ENCODE measurements at regions not wholly inside any gene's neighbourhood (a gene's known extent, or its start where the extent isn't known, plus 50 kb on each side); places are given as distances from the start of the nearest gene placed in this dataset.

- no peak for DNase-seq
- WGBS, 2 donors, result 78 to 85% methylated on average over 2 of the region's 2 CpGs
- TF ChIP-seq, protein P1, sequence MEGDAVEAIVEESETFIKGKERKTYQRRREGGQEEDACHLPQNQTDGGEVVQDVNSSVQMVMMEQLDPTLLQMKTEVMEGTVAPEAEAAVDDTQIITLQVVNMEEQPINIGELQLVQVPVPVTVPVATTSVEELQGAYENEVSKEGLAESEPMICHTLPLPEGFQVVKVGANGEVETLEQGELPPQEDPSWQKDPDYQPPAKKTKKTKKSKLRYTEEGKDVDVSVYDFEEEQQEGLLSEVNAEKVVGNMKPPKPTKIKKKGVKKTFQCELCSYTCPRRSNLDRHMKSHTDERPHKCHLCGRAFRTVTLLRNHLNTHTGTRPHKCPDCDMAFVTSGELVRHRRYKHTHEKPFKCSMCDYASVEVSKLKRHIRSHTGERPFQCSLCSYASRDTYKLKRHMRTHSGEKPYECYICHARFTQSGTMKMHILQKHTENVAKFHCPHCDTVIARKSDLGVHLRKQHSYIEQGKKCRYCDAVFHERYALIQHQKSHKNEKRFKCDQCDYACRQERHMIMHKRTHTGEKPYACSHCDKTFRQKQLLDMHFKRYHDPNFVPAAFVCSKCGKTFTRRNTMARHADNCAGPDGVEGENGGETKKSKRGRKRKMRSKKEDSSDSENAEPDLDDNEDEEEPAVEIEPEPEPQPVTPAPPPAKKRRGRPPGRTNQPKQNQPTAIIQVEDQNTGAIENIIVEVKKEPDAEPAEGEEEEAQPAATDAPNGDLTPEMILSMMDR (IDR thresholded peaks at IDR 0.05), result no peak
- no peak for TF ChIP-seq POLR2A (IDR thresholded peaks at IDR 0.05)
These were observed 152.3 kb downstream of the ATXN7L3B start for GRCh38 chr12:74689929-74690328.

DNA sequence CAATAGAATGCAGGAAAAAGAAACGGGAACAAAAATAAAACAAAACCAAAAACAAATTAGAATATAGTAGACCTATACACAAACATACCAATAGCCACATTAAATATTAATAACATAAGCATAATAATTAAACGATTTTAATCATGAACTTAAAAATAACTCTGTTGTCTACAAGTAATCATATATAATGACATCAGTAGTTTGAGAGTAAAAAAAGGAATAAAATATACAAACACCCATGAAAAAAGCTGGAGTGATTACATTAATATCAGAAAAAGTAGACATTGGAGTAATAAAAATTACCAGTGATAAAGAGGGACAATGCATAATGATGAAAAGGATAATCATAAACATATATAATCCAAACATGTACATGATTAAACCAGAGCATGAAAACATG, 181.8 kb downstream of the ATXN7L3B start:
- Histone ChIP-seq H3K9me3 (no peaks in the 10 kb centered on the region), H3K27ac (no peak overlapping the region), H3K27me3 (no peaks in the 10 kb centered on the region), H3K4me3 (no peak overlapping the region), H3K36me3 (ENCODE audit: low read depth, missing control alignments) (no peaks in the 10 kb centered on the region), H3K4me1 (no peaks in the 10 kb centered on the region)
- DNase-seq, result no peak
- WGBS, 2 donors, result 80 to 85% methylated on average over 2 of the region's 2 CpGs
- intact Hi-C loops (cut with DNase I; ENCODE audit: low total_unique reads), result no loop called here
- TF ChIP-seq POLR2A (IDR thresholded peaks at IDR 0.05), result no peak
- TF ChIP-seq, protein P1 (IDR thresholded peaks at IDR 0.05), result no peak

More at GRCh38 chr12:74689929-74690328, 152.3 kb downstream of the ATXN7L3B start:
- Histone ChIP-seq H3K9me3 (no peaks in the 10 kb centered on the region), H3K27me3 (no peaks in the 10 kb centered on the region), H3K27ac (no peak overlapping the region), H3K4me3 (no peak overlapping the region), H3K36me3 (ENCODE audit: low read depth, missing control alignments) (no peaks in the 10 kb centered on the region), H3K4me1 (no peaks in the 10 kb centered on the region)
- intact Hi-C loops (cut with DNase I; ENCODE audit: low total_unique reads), result no loop called here

DNA sequence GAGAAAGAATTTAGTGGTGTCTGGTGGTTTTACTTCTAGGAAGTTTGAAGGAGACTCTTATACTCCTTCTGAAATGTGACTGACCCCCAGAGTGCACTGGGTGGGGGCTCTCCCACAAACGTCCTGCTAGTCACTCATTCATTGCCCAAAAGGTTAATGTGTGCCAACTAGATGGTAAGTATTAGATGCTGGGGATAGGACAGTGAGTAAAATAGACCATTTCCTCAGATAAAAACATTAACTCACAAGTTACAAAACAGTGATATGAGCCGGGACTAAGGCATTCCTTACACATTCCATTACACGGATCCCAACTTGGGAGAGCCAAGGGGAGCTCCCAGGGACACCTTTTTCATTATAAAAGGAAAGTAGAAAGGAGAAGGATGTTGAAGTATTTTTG, 185.1 kb downstream of the ATXN7L3B start:
- Histone ChIP-seq H3K27ac (no peak overlapping the region), H3K4me1 (no peaks in the 10 kb centered on the region), H3K27me3 (no peaks in the 10 kb centered on the region), H3K4me3 (no peak overlapping the region), H3K36me3 (ENCODE audit: low read depth, missing control alignments) (no peaks in the 10 kb centered on the region), H3K9me3 (no peaks in the 10 kb centered on the region)
- TF ChIP-seq, protein P1 (IDR thresholded peaks at IDR 0.05), result no peak
- TF ChIP-seq POLR2A (IDR thresholded peaks at IDR 0.05), result no peak
- intact Hi-C loops (cut with DNase I; ENCODE audit: low total_unique reads), result no loop called here
- 41 to 54% methylated on average over 3 of the region's 3 CpGs for WGBS, 2 donors
- no peak for DNase-seq

DNA sequence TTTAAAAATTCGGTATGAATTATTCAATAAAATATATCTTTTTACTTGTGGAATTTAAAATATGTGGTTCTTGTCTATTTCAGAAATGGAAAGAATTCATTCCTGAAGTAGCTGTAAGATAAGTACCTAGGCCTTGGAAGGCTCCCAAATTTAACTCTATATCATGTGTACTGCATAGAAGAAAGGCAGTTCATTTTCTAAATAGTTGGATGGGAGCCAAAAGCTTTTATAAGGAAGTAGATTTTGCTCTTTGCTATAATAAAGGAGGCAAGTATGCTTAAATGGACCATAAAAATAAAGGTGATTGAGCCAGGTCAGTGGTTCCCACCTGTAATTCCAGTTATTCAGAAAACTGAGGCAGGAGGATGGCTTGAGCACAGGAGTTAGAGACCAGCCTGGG, 187.5 kb downstream of the ATXN7L3B start:
- intact Hi-C loops (cut with DNase I; ENCODE audit: low total_unique reads), result no loop called here
- Histone ChIP-seq H3K27ac (no peak overlapping the region), H3K9me3 (no peaks in the 10 kb centered on the region), H3K4me1 (no peaks in the 10 kb centered on the region), H3K4me3 (no peak overlapping the region), H3K36me3 (ENCODE audit: low read depth, missing control alignments) (no peaks in the 10 kb centered on the region), H3K27me3 (no peaks in the 10 kb centered on the region)
- no peak for TF ChIP-seq POLR2A (IDR thresholded peaks at IDR 0.05)
- TF ChIP-seq, protein P1 (IDR thresholded peaks at IDR 0.05), result no peak
- WGBS, 2 donors, result 51 to 62% methylated on average over 1 of the region's 1 CpG
- no peak for DNase-seq

DNA sequence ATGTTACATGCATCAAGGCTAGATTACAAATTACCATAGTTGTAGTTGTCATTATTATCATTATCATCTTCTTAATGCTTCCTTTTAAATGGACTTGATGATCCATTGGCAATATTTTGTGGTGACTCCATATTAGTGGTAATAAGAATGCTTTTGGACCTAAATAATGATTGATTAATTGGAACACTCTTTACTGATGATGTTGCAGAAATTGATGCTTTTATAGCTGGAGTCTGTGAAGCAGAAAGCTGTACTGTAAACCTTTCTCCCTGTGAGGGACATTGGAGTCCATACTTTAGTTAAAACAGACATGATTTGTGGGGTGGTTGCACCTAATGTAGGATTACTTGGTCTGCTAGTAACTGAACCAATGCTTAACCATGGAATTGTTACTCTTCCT, 190.4 kb downstream of the ATXN7L3B start:
- Histone ChIP-seq H3K36me3 (ENCODE audit: low read depth, missing control alignments) (no peaks in the 10 kb centered on the region), H3K27me3 (no peaks in the 10 kb centered on the region), H3K4me3 (no peak overlapping the region), H3K4me1 (no peaks in the 10 kb centered on the region), H3K27ac (no peak overlapping the region), H3K9me3 (no peaks in the 10 kb centered on the region)
- no peak for DNase-seq
- no peak for TF ChIP-seq POLR2A (IDR thresholded peaks at IDR 0.05)
- TF ChIP-seq, protein P1 (IDR thresholded peaks at IDR 0.05), result no peak
- intact Hi-C loops (cut with DNase I; ENCODE audit: low total_unique reads), result no loop called here

All from testis (tissue), 2 donors.